GM12878 (cell line): ENCODE measurements at regions not wholly inside any gene's neighbourhood (a gene's known extent, or its start where the extent isn't known, plus 50 kb on each side); places are given as distances from the start of the nearest gene placed in this dataset.

Source experiments
- ATAC-seq: fragments of 200-7000 bp; cut with Tn5 transposase; 3 replicates; pipeline ENCODE4 v1.9.1; 2020; ENCODE audit warnings: mild to moderate bottlenecking, moderate library complexity
- BruUV-seq: library from RNA; stranded (reverse); fragments of 400-500 nt; replicated peaks from 2 replicates; lab custom pipeline; 2021; lab: Mats Ljungman, UMichigan
- CTCF ChIA-PET: fragments of 300-600 bp; sonication (Branson Sonifier 250); formaldehyde crosslinking; extraction: SDS; loops from one replicate; lab custom pipeline; 2021; ENCODE audit warnings: inconsistent platforms; lab: Yijun Ruan, JAX
- POLR2A ChIA-PET: fragments of 350-600 bp; formaldehyde crosslinking; extraction: SDS; loops from one replicate; lab custom pipeline; 2021; ENCODE audit warnings: inconsistent platforms; lab: Charles Lee
- RAD21 ChIA-PET: fragments of 300-600 bp; sonication (Branson Sonifier 250); formaldehyde crosslinking; loops from one replicate; lab custom pipeline; 2023; ENCODE audit warnings: antibody characterized with exemption; ENCODE audit not compliant: unreplicated experiment; lab: Charles Lee
- SMC1A ChIA-PET: fragments of 300-600 bp; sonication (Branson Sonifier 250); formaldehyde crosslinking; loops from one replicate; lab custom pipeline; 2023; ENCODE audit not compliant: unreplicated experiment, uncharacterized antibody; lab: Charles Lee
- DNase-seq: peaks from one replicate; pipeline ENCODE4 v3.0.0-alpha.2; 2011; ENCODE audit warnings: low read depth, low spot score
- FAIRE-seq: peaks from 3 replicates; lab custom pipeline; 2011; peaks lifted over from hg19 to GRCh38; lab: Jason Lieb, UNC
- H2AFZ ChIP-seq: 2 replicates; pipeline ENCODE4 v1.6.0; 2011; ENCODE audit warnings: low read depth, low read length, control low read depth; ENCODE audit not compliant: control insufficient read depth
- H3K27ac ChIP-seq: 2 replicates; pipeline ENCODE4 v1.5.1; 2011; ENCODE audit warnings: control low read depth; ENCODE audit not compliant: control insufficient read depth, insufficient read depth
- H3K27me3 ChIP-seq, 2 experiments: replicated peaks in 1 of 2; 2 replicates each; pipeline versions ENCODE4 v1.6.0 to v1.6.1; 2011; ENCODE audit warnings: low read length in 1 of 2; ENCODE audit not compliant: control insufficient read depth in 2 of 2, insufficient read depth in 2 of 2
- H3K36me3 ChIP-seq, 2 experiments: 2 replicates each; pipeline ENCODE4 v1.5.1; 2011; ENCODE audit warnings: low read length in 1 of 2; ENCODE audit not compliant: control insufficient read depth in 2 of 2, insufficient read depth in 2 of 2
- H3K4me1 ChIP-seq: 2 replicates; pipeline ENCODE4 v1.6.1; 2011; ENCODE audit warnings: mild to moderate bottlenecking, low read length, moderate library complexity, mixed read lengths; ENCODE audit not compliant: control insufficient read depth, insufficient read depth
- H3K4me2 ChIP-seq: 2 replicates; pipeline ENCODE4 v1.6.0; 2011; ENCODE audit warnings: control low read depth; ENCODE audit not compliant: control insufficient read depth, insufficient read depth
- H3K4me3 ChIP-seq: fragments of 200-600 bp; sonication (generic); 2 replicates; pipeline ENCODE4 v1.5.1; 2016
- H3K79me2 ChIP-seq: 2 replicates; pipeline ENCODE4 v1.6.0; 2011; ENCODE audit warnings: low read length; ENCODE audit not compliant: control insufficient read depth, insufficient read depth
- H3K9ac ChIP-seq: 2 replicates; pipeline ENCODE4 v1.8.0; 2011; ENCODE audit warnings: low read length, control low read depth, mixed read lengths; ENCODE audit not compliant: control insufficient read depth, insufficient read depth
- H3K9me3 ChIP-seq: replicated peaks from 3 replicates; pipeline ENCODE4 v1.5.1; 2011; ENCODE audit warnings: mild to moderate bottlenecking, low read length; ENCODE audit not compliant: control insufficient read depth, insufficient read depth
- H4K20me1 ChIP-seq: 2 replicates; pipeline ENCODE4 v1.6.0; 2011; ENCODE audit not compliant: control insufficient read depth, insufficient read depth
- CREB1 ChIP-seq: IDR thresholded peaks from 2 replicates; pipeline ENCODE4 v1.6.1; 2012; ENCODE audit warnings: low read depth, mild to moderate bottlenecking, inconsistent platforms
- CREM ChIP-seq: IDR thresholded peaks from 2 replicates; pipeline ENCODE4 v1.6.1; 2014; ENCODE audit warnings: antibody characterized with exemption, low read depth
- ETV6 ChIP-seq, 2 experiments: fragments of 450-650 bp in 1 of 2; IDR thresholded peaks in 1 of 2; conservative IDR thresholded peaks in 1 of 2; 2 replicates each; pipeline ENCODE4 v1.6.1; 2014; ENCODE audit warnings: antibody characterized with exemption in 1 of 2, borderline replicate concordance in 1 of 2, low read depth in 1 of 2, mild to moderate bottlenecking in 1 of 2, moderate library complexity in 1 of 2
- FOS ChIP-seq: IDR thresholded peaks from 3 replicates; pipeline ENCODE4 v1.6.1; 2011; ENCODE audit warnings: borderline replicate concordance; ENCODE audit not compliant: insufficient read length; ENCODE audit errors: extremely low read depth
- GABPA ChIP-seq: IDR thresholded peaks from 2 replicates; pipeline ENCODE4 v1.6.1; 2014; ENCODE audit warnings: antibody characterized with exemption, low read depth, mild to moderate bottlenecking, inconsistent platforms
- POLR2AphosphoS2 ChIP-seq: IDR thresholded peaks from 2 replicates; pipeline ENCODE4 v1.6.1; 2011; ENCODE audit warnings: low read depth, mild to moderate bottlenecking, low read length, improper control_type of control experiment, moderate library complexity
- RAD21 ChIP-seq: IDR thresholded peaks from 2 replicates; pipeline ENCODE4 v1.6.1; 2011; ENCODE audit warnings: mild to moderate bottlenecking, low read depth, low read length, moderate library complexity; ENCODE audit not compliant: insufficient read depth
- RELA ChIP-seq: fragments of 450-650 bp; IDR thresholded peaks from 2 replicates; pipeline ENCODE4 v1.8.0; 2014; ENCODE audit warnings: borderline replicate concordance; ENCODE audit not compliant: partially characterized antibody
- SIN3A ChIP-seq: IDR thresholded peaks from 2 replicates; pipeline ENCODE4 v1.6.1; 2012; ENCODE audit warnings: low read depth, low read length, improper control_type of control experiment
- SMC3 ChIP-seq: IDR thresholded peaks from 2 replicates; pipeline ENCODE4 v1.6.1; 2011; ENCODE audit warnings: low read length, improper control_type of control experiment, borderline replicate concordance
- TAF1 ChIP-seq: IDR thresholded peaks from 2 replicates; pipeline ENCODE4 v1.6.1; 2011; ENCODE audit warnings: mild to moderate bottlenecking, low read depth, low read length, borderline replicate concordance
- TARDBP ChIP-seq: IDR thresholded peaks from 2 replicates; pipeline ENCODE4 v1.6.1; 2016; ENCODE audit warnings: borderline replicate concordance
- TCF3 ChIP-seq: IDR thresholded peaks from 2 replicates; pipeline ENCODE4 v1.6.1; 2012; ENCODE audit warnings: low read depth, mild to moderate bottlenecking, low read length, borderline replicate concordance; ENCODE audit not compliant: insufficient read depth
- ZNF217 ChIP-seq: fragments of 450-650 bp; IDR thresholded peaks from 2 replicates; pipeline ENCODE4 v1.6.1; 2017; ENCODE audit warnings: antibody characterized with exemption, mild to moderate bottlenecking
- WGBS: methylation state at CpG from one replicate; pipeline ENCODE4 v1.1.6; 2016; ENCODE audit warnings: low lambda C conversion rate; ENCODE audit not compliant: insufficient replicate concordance, insufficient coverage; ENCODE audit errors: missing lambda C conversion rate; 5-methylcytosine and 5-hydroxymethylcytosine counted together
- in situ Hi-C: fragments of 300-500 bp; cut with MboI; formaldehyde crosslinking; loops from 9 replicates; pipeline ENCODE4 v1.14.3; 2018; ENCODE audit warnings: mixed read lengths
- intact Hi-C: fragments of 100-400 bp; cut with micrococcal nuclease; formaldehyde crosslinking; loops from one replicate; pipeline ENCODE4 v1.14.2; 2022; ENCODE audit not compliant: unreplicated experiment
- TF ChIP-seq, protein P1 (sequence below): fragments of 450-650 bp; IDR thresholded peaks from 2 replicates; pipeline ENCODE4 v1.6.1; 2017; ENCODE audit warnings: antibody characterized with exemption, mild to moderate bottlenecking, moderate library complexity

DNA sequence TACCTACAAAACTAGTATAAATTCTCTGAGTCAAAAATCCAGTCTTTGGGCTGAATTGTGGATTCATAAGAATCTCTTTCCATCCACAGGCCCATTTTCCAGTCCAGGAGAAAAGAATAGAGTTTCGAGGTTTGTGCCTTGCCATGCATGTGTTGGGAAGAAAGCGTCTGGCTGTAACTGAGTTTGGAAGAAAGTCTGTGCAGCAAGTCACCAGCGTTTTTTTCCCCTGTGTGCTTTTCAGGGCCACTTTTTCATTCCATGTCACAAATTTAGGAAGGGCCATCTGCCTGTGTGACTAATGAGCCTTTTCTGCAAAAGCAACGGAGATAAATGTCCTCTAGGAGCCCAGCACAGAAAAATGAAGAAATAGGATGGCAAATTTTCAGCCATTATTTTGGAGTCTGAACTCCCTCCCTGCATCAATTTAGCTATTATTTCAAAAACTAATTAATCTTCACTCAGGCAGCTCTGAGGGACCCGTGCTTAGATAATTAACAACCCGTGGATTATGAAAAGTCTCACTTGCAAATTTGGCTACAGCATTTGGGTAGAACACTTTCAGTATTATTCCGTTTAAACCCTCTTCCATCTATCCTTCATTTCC, 261.5 kb downstream of the SUDS3 start:
- CTCF ChIA-PET, result no interaction called here
- under 1% methylated on average over 7 of the region's 7 CpGs for WGBS
- no TSS peak for BruUV-seq
- POLR2A ChIA-PET, result no interaction called here
- no peaks in the 10 kb centered on the region for H3K79me2 ChIP-seq
- H3K27ac ChIP-seq, result no peak overlapping the region
- TF ChIP-seq TARDBP (no peak), TCF3 (no peak), SMC3 (no peak), CREM (no peak), ETV6 (conservative IDR thresholded peaks at IDR 0.05 in 1 of 2, IDR thresholded peaks at IDR 0.05 in 1 of 2; ENCODE audit: borderline replicate concordance in 1 of 2, low read depth in 1 of 2) (no peak), POLR2AphosphoS2 (no peak), ZNF217 (no peak), RELA (no peak), CREB1 (no peak), SIN3A (no peak), FOS (no peak), TAF1 (no peak), RAD21 (no peak), GABPA (no peak)
- TF ChIP-seq, protein P1, sequence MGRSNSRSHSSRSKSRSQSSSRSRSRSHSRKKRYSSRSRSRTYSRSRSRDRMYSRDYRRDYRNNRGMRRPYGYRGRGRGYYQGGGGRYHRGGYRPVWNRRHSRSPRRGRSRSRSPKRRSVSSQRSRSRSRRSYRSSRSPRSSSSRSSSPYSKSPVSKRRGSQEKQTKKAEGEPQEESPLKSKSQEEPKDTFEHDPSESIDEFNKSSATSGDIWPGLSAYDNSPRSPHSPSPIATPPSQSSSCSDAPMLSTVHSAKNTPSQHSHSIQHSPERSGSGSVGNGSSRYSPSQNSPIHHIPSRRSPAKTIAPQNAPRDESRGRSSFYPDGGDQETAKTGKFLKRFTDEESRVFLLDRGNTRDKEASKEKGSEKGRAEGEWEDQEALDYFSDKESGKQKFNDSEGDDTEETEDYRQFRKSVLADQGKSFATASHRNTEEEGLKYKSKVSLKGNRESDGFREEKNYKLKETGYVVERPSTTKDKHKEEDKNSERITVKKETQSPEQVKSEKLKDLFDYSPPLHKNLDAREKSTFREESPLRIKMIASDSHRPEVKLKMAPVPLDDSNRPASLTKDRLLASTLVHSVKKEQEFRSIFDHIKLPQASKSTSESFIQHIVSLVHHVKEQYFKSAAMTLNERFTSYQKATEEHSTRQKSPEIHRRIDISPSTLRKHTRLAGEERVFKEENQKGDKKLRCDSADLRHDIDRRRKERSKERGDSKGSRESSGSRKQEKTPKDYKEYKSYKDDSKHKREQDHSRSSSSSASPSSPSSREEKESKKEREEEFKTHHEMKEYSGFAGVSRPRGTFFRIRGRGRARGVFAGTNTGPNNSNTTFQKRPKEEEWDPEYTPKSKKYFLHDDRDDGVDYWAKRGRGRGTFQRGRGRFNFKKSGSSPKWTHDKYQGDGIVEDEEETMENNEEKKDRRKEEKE, result no peak
- H3K4me3 ChIP-seq, result no peak overlapping the region
- H3K27me3 ChIP-seq, result no peaks in the 10 kb centered on the region
- RAD21 ChIA-PET, result no interaction called here
- FAIRE-seq (no peak), DNase-seq (no peak), ATAC-seq (no peak)
- SMC1A ChIA-PET, result no interaction called here
- H3K9me3 ChIP-seq, result no peaks in the 10 kb centered on the region
- no peak overlapping the region for H3K4me2 ChIP-seq
- no peak overlapping the region for H2AFZ ChIP-seq
- H4K20me1 ChIP-seq, result no peaks in the 10 kb centered on the region
- no peaks in the 10 kb centered on the region for H3K4me1 ChIP-seq
- H3K9ac ChIP-seq, result no peak overlapping the region
- intact Hi-C loops, result no loop called here
- in situ Hi-C loops, result no loop called here
- no peaks in the 10 kb centered on the region for H3K36me3 ChIP-seq
